Mesodermal cell (in vitro differentiated cells): ENCODE measurements at regions not wholly inside any gene's neighbourhood (a gene's known extent, or its start where the extent isn't known, plus 50 kb on each side); places are given as distances from the start of the nearest gene placed in this dataset.
"Not testable (repeated sequence)": the region's sequence is repeated elsewhere in the genome, so short reads cannot be mapped to it uniquely, and the experiment has no call there.

Experiments
- H3K27ac ChIP-seq: 2 replicates; pipeline ENCODE4 v1.7.0; 2013; ENCODE audit warnings: mild to moderate bottlenecking, low read depth, low read length, moderate library complexity; ENCODE audit not compliant: severe bottlenecking
- H3K36me3 ChIP-seq: 2 replicates; pipeline ENCODE4 v1.7.1; 2013; ENCODE audit warnings: mild to moderate bottlenecking, low read length, moderate library complexity; ENCODE audit not compliant: control insufficient read depth, insufficient read depth
- H3K4me1 ChIP-seq: one replicate; pipeline ENCODE4 v1.7.1; 2013; ENCODE audit warnings: mild to moderate bottlenecking, low read length; ENCODE audit not compliant: insufficient read depth, control insufficient read depth, poor library complexity, severe bottlenecking
- H3K4me3 ChIP-seq: 2 replicates; pipeline ENCODE4 v1.7.0; 2013; ENCODE audit warnings: low read length, control low read depth, mild to moderate bottlenecking; ENCODE audit not compliant: insufficient read depth, poor library complexity, severe bottlenecking; ENCODE audit errors: extremely low read depth
- H3K9me3 ChIP-seq: 2 replicates; pipeline ENCODE4 v1.7.1; 2013; ENCODE audit warnings: mild to moderate bottlenecking, low read length, moderate library complexity; ENCODE audit not compliant: control insufficient read depth
- WGBS, 2 experiments: methylation state at CpG; one replicate each; pipeline ENCODE4 v1.1.5; 2013; ENCODE audit warnings: missing lambda C conversion rate in 2 of 2; ENCODE audit not compliant: insufficient coverage in 2 of 2; 5-methylcytosine and 5-hydroxymethylcytosine counted together

DNA sequence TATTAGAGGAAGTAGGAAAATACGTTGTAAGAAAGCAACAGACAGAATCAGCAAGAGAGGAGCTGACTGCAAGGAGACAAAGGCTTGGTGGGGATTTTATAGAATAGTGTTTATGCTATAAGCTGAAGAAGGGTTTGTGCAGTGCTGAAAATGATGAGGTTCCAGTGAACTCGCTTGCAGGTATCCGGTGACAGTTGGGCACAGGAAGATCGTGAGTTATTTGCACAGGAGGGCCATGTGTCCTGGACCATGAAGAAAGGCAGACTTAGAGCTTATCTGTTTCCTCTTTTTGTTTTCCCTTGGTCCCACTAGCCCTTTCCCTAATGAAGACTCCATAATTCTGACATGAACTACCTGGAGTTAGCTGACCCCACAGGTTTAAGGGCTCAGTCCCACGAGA, 61.4 kb downstream of the NXNL2 start:
- Histone ChIP-seq H3K9me3 (no peaks in the 10 kb centered on the region), H3K4me3 (no peak overlapping the region), H3K27ac (no peak overlapping the region), H3K4me1 (no peaks in the 10 kb centered on the region), H3K36me3 (no peaks in the 10 kb centered on the region)
- 87 to 96% methylated on average over 5 of the region's 5 CpGs for WGBS, 2 experiments

- H3K4me1 ChIP-seq, result no peaks in the 10 kb centered on the region
- no peaks in the 10 kb centered on the region for H3K9me3 ChIP-seq
- 92% methylated on average over 2 of the region's 3 CpGs; no CpG with 5 or more reads in 1 of the 2 experiments for WGBS, 2 experiments
- H3K36me3 ChIP-seq, result no peaks in the 10 kb centered on the region
- H3K4me3 ChIP-seq, result no peak overlapping the region
- H3K27ac ChIP-seq, result no peak overlapping the region
These were observed 70.0 kb downstream of the NXNL2 start for GRCh38 chr9:88604836-88605511.

DNA sequence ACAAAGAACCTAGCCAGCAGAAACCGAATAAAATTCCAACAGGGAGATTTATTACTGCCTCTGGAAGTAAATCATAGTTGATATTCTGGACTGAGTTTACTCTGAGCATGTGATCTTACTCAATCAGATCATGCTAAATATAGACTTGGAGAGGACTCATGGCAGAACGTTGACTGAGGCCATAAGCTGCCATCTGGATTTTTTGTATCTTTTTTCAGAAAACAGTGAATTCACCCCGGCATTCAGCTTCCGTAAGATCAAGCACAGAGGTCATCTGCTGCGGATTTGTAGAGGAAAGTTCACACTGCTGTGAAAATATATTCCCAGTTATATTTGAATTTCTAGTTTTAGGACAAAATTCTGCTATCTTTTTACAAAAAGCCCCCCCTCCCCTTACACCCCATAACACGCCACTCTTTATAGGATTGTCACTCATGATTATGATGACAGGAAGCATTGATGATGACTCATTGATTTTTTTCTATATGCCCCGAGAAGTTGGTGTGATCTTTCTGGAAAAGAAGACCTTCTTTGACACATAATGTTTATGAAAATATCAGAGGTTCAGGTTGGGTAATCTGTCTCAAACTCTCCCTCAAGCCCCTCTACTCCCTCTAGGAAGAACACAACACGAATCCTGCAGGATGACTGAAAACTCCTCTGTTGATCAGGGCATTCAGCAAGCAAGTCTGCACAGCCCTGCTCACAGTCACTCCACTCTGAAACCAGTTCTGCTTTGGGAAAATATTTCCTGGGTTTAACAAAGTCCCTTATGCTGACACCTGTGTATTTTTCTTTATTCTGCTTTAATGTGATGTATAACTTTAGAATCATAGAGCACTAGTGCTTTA, 70.8 kb downstream of the NXNL2 start:
- Histone ChIP-seq H3K9me3 (no peaks in the 10 kb centered on the region), H3K36me3 (no peaks in the 10 kb centered on the region), H3K4me3 (no peak overlapping the region), H3K4me1 (no peaks in the 10 kb centered on the region), H3K27ac (no peak overlapping the region)
- 88 to 89% methylated on average over 4 of the region's 8 CpGs for WGBS, 2 experiments

DNA sequence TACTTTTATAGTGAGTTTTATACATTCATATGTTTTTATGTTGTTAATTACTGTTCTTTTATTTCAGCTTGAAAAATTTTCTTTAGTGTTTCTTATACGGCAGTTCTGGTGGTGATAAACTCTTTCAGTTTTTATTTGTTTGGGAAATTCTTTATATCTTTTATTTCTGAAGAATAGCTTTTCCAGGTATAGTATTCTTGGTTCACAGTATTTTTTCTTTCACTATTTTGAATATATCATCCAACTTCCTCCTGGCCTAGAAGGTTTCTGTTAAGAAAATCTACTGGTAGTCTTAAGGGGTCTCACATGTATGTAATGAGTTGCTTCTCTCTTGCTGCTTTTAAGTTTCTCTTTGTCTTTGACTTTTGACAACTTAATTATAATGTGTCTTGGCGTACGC, 79.4 kb downstream of the NXNL2 start:
- Histone ChIP-seq H3K27ac (no peak overlapping the region), H3K36me3 (no peaks in the 10 kb centered on the region), H3K9me3 (no peaks in the 10 kb centered on the region), H3K4me1 (no peaks in the 10 kb centered on the region), H3K4me3 (no peak overlapping the region)
- WGBS, 2 experiments, result no CpG with 5 or more reads among the region's 3 CpGs

GRCh38 chr9:88623698-88624097, 88.7 kb downstream of the NXNL2 start:
- H3K4me1 ChIP-seq, result no peaks in the 10 kb centered on the region
- no peaks in the 10 kb centered on the region for H3K9me3 ChIP-seq
- no peak overlapping the region for H3K4me3 ChIP-seq
- no peaks in the 10 kb centered on the region for H3K36me3 ChIP-seq
- H3K27ac ChIP-seq, result no peak overlapping the region

DNA sequence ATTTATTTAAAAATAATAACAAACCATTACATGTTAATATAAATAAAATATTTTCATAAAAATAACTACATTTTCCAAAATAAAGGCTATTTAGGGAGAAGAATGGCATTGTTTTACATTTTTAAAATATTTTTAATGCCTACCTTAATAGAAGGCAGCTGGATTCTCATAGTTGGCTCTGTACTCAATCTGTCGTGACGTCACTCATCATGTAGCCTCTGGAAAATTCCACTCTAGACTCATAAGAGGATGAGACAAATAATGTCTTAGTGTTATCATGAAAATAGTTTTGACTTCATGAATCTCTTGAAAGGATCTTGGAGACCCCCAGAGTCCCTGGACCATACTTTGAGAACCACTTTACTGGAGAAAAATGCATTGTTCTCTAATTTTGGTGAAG, 93.1 kb downstream of the NXNL2 start:
- H3K9me3 ChIP-seq, result no peaks in the 10 kb centered on the region
- H3K27ac ChIP-seq, result no peak overlapping the region
- no peaks in the 10 kb centered on the region for H3K36me3 ChIP-seq
- WGBS, 2 experiments, result no CpG with 5 or more reads among the region's 2 CpGs
- H3K4me3 ChIP-seq, result no peak overlapping the region
- H3K4me1 ChIP-seq, result no peaks in the 10 kb centered on the region

- no peaks in the 10 kb centered on the region for H3K36me3 ChIP-seq
- H3K9me3 ChIP-seq, result peaks cover 2% of the 10 kb centered on the region
- H3K4me3 ChIP-seq, result no peak overlapping the region
- H3K4me1 ChIP-seq, result no peaks in the 10 kb centered on the region
- H3K27ac ChIP-seq, result no peak overlapping the region
These were observed 93.8 kb downstream of the NXNL2 start for GRCh38 chr9:88628811-88629210.

GRCh38 chr9:88630574-88630973, 95.6 kb downstream of the NXNL2 start:
- WGBS, 2 experiments, result 71 to 100% methylated on average over 1 of the region's 3 CpGs
- H3K27ac ChIP-seq, H3K4me1 ChIP-seq, H3K9me3 ChIP-seq, H3K36me3 ChIP-seq, H3K4me3 ChIP-seq: not testable (repeated sequence)

- no peaks in the 10 kb centered on the region for H3K4me1 ChIP-seq
- peaks cover 4% of the 10 kb centered on the region for H3K9me3 ChIP-seq
- no peak overlapping the region for H3K27ac ChIP-seq
- H3K4me3 ChIP-seq, result no peak overlapping the region
- H3K36me3 ChIP-seq, result no peaks in the 10 kb centered on the region
These were observed 100.2 kb downstream of the NXNL2 start for GRCh38 chr9:88635151-88635550.

GRCh38 chr9:88641456-88642240, 106.7 kb downstream of the NXNL2 start:
- Histone ChIP-seq H3K27ac (no peak overlapping the region), H3K4me1 (no peaks in the 10 kb centered on the region)
- 83 to 94% methylated on average over 2 of the region's 4 CpGs for WGBS, 2 experiments

DNA sequence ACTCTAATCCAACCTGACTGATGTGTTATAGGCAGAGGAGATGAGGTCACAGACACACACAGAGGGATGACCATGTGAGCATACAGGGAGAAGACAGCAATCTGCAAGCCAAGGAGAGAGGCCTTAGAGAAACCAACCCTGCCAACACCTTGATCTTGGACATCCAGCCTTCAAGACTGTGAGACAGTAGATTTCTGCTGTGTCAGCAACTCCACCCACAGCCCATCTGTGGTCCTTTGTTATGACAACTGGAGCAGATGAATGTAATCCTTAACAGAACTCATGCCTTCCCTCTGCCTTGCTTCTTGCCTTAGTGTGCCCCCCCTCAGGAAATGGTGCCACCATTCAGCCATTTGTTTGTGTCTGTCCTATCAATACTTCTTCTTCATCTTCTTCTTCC, 107.4 kb downstream of the NXNL2 start:
- H3K4me3 ChIP-seq, result no peak overlapping the region
- H3K27ac ChIP-seq, result no peak overlapping the region
- peaks cover 5% of the 10 kb centered on the region for H3K9me3 ChIP-seq
- no peaks in the 10 kb centered on the region for H3K36me3 ChIP-seq
- no peaks in the 10 kb centered on the region for H3K4me1 ChIP-seq

More at GRCh38 chr9:88641456-88642240, 106.7 kb downstream of the NXNL2 start:
- no peaks in the 10 kb centered on the region for H3K36me3 ChIP-seq
- H3K4me3 ChIP-seq, result no peak overlapping the region
- peaks cover 5% of the 10 kb centered on the region for H3K9me3 ChIP-seq
